HG03064 (cell line): ENCODE measurements at regions not wholly inside any gene's neighbourhood (a gene's known extent, or its start where the extent isn't known, plus 50 kb on each side); places are given as distances from the start of the nearest gene placed in this dataset.

Experiments used
- ATAC-seq: cut with Tn5 transposase; IDR thresholded peaks from one replicate; pipeline ENCODE4 v1.9.1; 2021; ENCODE audit warnings: low read depth; ENCODE audit not compliant: unreplicated experiment

GRCh38 chr22:47245286-47245685 is 482.8 kb downstream of the TBC1D22A start:
- ATAC-seq: no peak

GRCh38 chr22:47240116-47240515 is 477.7 kb downstream of the TBC1D22A start:
- ATAC-seq: no peak

DNA sequence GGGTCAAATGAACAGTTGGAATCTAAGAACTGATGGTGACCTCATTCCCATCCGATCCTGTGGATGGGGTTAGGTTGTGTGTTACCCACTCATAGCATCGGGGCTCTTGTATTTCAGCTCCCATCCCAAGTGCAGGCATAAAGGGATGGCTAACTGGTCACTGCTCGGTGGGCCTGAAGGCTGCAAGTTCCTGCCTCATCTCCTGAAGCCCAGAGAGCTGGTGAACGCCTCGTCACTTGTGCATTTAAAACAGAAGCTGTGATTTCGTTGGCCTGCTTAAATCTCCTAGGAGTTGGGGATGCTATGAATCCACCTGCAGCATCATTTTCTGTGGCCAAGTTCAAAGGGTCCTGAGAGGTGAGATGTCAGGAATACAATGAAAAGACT is 477.0 kb downstream of the TBC1D22A start:
- no peak for ATAC-seq

DNA sequence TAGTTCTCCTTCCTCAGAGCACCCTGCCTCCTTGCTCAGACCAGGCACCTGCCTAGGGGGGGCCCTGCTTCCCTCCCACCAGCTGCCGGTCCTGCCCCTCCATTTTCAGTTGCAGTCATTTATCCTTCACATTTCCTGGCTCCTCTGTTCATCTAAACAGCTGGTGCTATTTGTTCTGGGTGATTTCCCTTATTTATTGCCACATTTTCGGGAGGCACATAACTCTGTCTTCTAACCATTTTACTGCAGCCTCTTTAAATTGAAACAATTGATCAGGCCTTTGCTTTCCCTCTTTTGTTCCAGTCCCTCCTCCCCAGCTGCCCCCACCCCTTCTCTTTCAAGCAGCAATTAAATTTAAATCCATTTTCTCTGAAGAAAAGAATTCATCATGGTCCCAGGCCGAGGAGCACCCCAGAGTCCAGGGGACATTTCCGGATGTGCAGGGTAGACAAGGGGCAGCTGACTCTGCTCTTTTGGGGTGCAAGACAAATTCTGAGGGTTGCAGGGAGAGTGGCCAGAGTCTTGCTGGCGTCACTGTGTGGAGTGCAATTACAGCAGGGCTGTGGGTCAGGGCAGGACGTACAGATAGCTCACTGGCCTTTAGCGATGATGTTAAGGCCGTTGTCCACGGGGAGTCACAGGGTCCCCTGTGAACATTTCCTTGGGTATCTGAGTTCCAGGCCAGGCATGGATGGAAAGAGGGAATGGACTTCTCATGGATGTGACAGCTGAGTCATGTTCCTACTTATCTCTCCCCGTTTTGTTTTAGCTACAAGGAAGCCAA is 476.4 kb downstream of the TBC1D22A start:
- ATAC-seq: no peak

DNA sequence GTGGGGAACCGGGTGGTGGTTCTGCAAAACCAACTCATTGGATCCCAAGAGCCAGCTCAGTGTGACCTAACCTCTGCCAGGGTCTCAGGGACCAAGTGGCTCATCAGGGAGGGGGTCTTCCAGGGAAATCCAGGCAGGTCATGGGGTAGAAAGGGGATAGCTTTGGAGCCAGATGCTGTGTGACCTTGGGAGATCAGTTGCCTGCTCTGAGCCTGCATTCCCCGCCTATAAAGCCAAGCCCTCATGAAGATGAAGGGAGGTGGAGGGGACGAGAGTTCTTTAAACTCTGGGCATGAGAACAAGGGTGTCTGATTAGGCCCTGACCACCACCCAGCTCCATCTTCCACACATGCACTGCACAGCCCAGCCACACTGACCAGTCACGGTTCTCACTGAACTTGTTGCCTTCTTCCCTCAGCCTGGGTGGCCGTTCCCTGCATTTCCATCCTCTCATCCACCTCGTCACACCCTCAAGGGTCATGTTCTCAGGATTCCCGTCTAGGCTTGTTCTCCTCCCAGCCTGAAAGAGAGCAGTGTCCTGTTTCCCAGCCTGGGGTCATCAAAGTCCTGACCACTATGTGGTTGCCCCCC is 475.5 kb downstream of the TBC1D22A start:
- ATAC-seq: no peak

GRCh38 chr22:47236718-47237117 is 474.3 kb downstream of the TBC1D22A start:
- ATAC-seq: no peak

DNA sequence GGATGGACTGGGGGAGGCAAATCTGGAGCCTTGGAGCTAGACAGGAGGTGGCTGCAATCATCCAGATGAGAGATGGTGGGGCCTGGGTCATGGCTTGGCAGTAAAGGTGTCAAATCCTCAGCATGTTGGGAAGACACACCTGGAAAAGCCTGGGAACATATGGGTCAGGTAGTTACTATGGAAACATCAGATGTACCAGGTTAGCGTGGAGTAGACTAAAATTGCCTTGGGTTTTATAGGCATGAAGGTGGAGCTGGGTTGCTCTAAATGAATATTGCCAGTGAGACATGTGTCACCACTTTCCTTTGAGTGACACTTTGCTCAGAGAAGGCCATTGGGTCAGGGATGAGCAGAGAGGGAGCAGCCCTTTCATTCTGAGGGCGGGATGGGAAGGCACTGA is 473.7 kb downstream of the TBC1D22A start:
- ATAC-seq: no peak

DNA sequence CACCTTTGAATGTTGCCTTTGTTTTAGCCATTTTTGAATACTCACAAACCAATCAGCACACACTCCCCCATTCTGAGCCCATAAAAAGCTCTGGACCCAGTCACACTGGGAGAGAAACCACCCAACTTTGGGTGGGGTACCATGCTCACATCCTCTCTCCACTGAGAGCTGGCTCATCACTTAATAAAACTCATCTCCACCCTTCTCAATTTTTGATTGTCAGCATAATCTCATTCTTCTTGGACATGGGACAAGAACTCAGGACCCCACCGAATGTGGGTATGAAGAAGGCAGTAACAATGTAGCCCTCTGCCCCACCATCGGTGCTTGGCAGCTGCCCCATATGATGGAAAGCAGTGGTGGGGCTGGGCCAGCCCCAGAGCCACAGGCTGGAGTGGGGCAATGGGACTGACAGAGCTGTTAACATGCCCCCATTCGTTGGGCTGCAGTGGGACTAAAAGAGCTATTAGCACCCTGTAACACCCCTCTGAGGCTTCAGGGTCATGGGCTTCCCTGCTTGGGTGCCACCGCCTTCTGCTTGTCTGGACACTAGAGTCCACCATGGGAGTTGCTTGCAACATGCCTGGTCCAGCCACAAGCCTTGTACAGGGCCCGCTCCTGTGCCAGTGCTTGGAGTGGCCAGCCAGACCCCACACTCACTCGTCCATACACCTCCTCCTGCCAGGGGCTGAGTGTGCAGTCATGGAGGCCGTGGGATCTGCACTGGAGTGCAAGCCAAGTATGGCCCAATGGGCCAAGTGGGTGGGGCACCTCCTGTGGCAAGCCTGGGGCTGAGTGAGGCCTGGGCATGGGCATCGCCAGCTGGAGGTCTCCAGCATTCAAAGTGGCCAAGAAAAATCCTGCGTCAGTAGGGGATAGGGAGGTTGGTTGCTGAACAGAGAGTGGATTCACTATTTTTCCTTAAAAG is 471.1 kb downstream of the TBC1D22A start:
- ATAC-seq: no peak

GRCh38 chr22:47232753-47233152 is 470.3 kb downstream of the TBC1D22A start:
- ATAC-seq: no peak

- ATAC-seq: no peak
These were observed 469.7 kb downstream of the TBC1D22A start for GRCh38 chr22:47232197-47232596.

- no peak for ATAC-seq
These were observed 469.3 kb downstream of the TBC1D22A start for GRCh38 chr22:47231759-47232158.

DNA sequence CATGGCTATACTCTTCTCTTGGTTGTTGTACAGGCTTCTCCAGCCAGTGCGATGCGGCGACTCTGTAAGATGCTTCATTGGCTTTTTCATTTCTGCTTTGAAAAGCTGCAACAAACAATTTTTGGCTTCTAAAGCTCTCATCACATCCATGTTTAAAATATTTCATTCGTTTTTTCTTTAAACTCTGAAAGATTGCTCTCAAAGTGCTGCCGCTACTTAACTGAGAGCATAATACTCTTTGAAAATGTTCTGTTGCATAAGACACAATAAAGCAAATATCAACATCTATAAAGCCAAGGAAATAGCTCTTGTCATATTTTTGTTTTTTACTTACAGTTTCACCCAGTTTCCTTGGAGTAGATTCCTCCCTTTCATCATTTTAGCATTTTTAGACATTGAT is 468.3 kb downstream of the TBC1D22A start:
- ATAC-seq: no peak

DNA sequence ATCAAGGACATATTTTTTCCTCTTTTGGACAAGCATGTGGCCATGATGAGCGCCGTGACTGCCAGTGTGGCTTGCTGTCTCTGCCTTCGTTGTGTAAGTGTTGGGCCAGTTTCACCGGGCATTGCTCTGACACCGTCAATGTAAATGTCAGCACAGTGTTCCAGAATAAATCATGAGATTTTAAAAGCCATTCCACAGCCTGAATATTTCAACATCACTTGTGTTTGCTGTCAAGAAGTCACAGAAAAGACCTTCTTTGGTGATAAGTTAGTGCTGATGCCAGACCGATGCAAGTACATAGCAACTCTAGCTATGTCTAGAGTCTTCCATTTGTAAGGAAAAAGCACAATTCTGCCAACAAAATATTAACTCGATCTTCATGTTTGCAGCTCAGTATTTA is 467.8 kb downstream of the TBC1D22A start:
- no peak for ATAC-seq

DNA sequence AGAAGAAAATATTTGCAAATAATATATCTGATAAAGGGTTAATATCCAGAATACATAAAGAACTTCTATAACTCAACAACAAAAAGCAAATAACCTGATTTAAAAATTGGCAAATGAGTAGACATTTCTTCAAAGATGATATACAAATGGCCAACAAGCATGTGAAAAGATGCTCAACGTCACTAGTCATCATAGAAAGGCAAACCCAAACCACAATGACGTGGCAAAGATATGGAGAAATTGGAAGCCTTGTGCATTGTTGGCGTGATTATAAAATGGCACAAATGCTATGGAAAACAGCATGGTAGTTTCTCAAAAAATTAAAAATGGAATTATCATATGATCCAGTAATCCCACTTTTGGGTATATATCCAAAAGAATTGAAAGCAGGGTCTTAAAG is 466.3 kb downstream of the TBC1D22A start:
- ATAC-seq: no peak

- no peak for ATAC-seq
These were observed 463.6 kb downstream of the TBC1D22A start for GRCh38 chr22:47225931-47226633.

- no peak for ATAC-seq
These were observed 462.9 kb downstream of the TBC1D22A start for GRCh38 chr22:47225080-47225930.
